IMR-90 (cell line): ENCODE measurements at regions not wholly inside any gene's neighbourhood (a gene's known extent, or its start where the extent isn't known, plus 50 kb on each side); places are given as distances from the start of the nearest gene placed in this dataset.
"Not testable (repeated sequence)": the region's sequence is repeated elsewhere in the genome, so short reads cannot be mapped to it uniquely, and the experiment has no call there.

Experiments
- ATAC-seq: fragments of 200-7000 bp; cut with Tn5 transposase; 2 replicates; pipeline ENCODE4 v1.9.1; 2020; ENCODE audit warnings: low read depth, mild to moderate bottlenecking, moderate library complexity
- BruUV-seq: library from RNA; stranded (reverse); fragments of 400-500 nt; replicated peaks from 2 replicates; lab custom pipeline; 2021; lab: Mats Ljungman, UMichigan
- CTCF ChIA-PET: fragments of 300-600 bp; formaldehyde crosslinking; extraction: SDS; loops from one replicate; lab custom pipeline; 2021; ENCODE audit warnings: antibody characterized with exemption; lab: Yijun Ruan, JAX
- POLR2A ChIA-PET: fragments of 300-600 bp; sonication (Branson Sonifier 250); formaldehyde crosslinking; loops from one replicate; lab custom pipeline; 2022; ENCODE audit warnings: antibody characterized with exemption; ENCODE audit not compliant: unreplicated experiment; lab: Charles Lee
- DNase-seq: peaks from one replicate; pipeline ENCODE4 v3.0.0; 2013
- H2AFZ ChIP-seq: replicated peaks from 2 replicates; pipeline ENCODE3; 2013; ENCODE audit warnings: low read length, mild to moderate bottlenecking; ENCODE audit not compliant: poor library complexity
- H2AK5ac ChIP-seq: 2 replicates; pipeline ENCODE4 v1.6.1; 2013; ENCODE audit warnings: low read depth, low read length, inconsistent platforms
- H2AK9ac ChIP-seq: replicated peaks from 2 replicates; pipeline ENCODE3; 2013; ENCODE audit warnings: mild to moderate bottlenecking, low read depth, low read length, moderate library complexity; ENCODE audit not compliant: poor library complexity
- H2BK120ac ChIP-seq: 2 replicates; pipeline ENCODE4 v1.6.1; 2013; ENCODE audit warnings: low read depth, low read length, inconsistent platforms
- H2BK15ac ChIP-seq: 3 replicates; pipeline ENCODE4 v1.6.1; 2013; ENCODE audit warnings: low read depth, low read length, inconsistent platforms
- H2BK20ac ChIP-seq: 2 replicates; pipeline ENCODE4 v1.6.1; 2013; ENCODE audit warnings: low read depth, mild to moderate bottlenecking, inconsistent platforms, low read length, moderate library complexity
- H2BK5ac ChIP-seq: 2 replicates; pipeline ENCODE4 v1.6.1; 2013; ENCODE audit warnings: mild to moderate bottlenecking, low read depth, low read length, inconsistent platforms; ENCODE audit not compliant: poor library complexity, severe bottlenecking
- H3K14ac ChIP-seq: replicated peaks from 2 replicates; pipeline ENCODE4 v1.6.1; 2013; ENCODE audit warnings: low read depth, low read length, inconsistent platforms
- H3K18ac ChIP-seq: 2 replicates; pipeline ENCODE4 v1.6.1; 2013; ENCODE audit warnings: low read depth, low read length, control low read depth
- H3K23ac ChIP-seq: 2 replicates; pipeline ENCODE4 v1.6.1; 2013; ENCODE audit warnings: low read depth, low read length, inconsistent platforms
- H3K27ac ChIP-seq: 2 replicates; pipeline ENCODE4 v1.5.1; 2013; ENCODE audit warnings: mild to moderate bottlenecking, control low read depth, low read length; ENCODE audit not compliant: insufficient read depth
- H3K27me3 ChIP-seq: 2 replicates; pipeline ENCODE4 v1.6.1; 2013; ENCODE audit warnings: low read length; ENCODE audit not compliant: control insufficient read depth, insufficient read depth
- H3K36me3 ChIP-seq: 2 replicates; pipeline ENCODE4 v1.6.1; 2013; ENCODE audit warnings: low read length, mixed read lengths; ENCODE audit not compliant: control insufficient read depth, insufficient read depth
- H3K4ac ChIP-seq: 2 replicates; pipeline ENCODE4 v1.6.1; 2013; ENCODE audit warnings: low read depth, low read length, inconsistent platforms
- H3K4me1 ChIP-seq: 2 replicates; pipeline ENCODE4 v1.6.1; 2013; ENCODE audit warnings: low read length, mixed read lengths; ENCODE audit not compliant: control insufficient read depth, insufficient read depth
- H3K4me2 ChIP-seq: 2 replicates; pipeline ENCODE4 v1.6.1; 2013; ENCODE audit warnings: low read depth, mild to moderate bottlenecking, control low read depth, low read length, moderate library complexity
- H3K4me3 ChIP-seq: 2 replicates; pipeline ENCODE4 v1.5.1; 2013; ENCODE audit warnings: low read depth, mild to moderate bottlenecking, control low read depth, low read length, moderate library complexity; ENCODE audit not compliant: insufficient read depth
- H3K56ac ChIP-seq: 2 replicates; pipeline ENCODE4 v1.6.1; 2013; ENCODE audit warnings: low read length, inconsistent platforms; ENCODE audit not compliant: insufficient read depth; ENCODE audit errors: extremely low read depth
- H3K79me1 ChIP-seq, 2 experiments: 2 replicates each; pipeline ENCODE4 v1.6.1; 2013; ENCODE audit warnings: low read length in 2 of 2, inconsistent platforms in 1 of 2, low read depth in 1 of 2
- H3K9ac ChIP-seq: 2 replicates; pipeline ENCODE4 v1.6.1; 2013; ENCODE audit warnings: low read depth, low read length, control low read depth
- H3K9me1 ChIP-seq: 2 replicates; pipeline ENCODE4 v1.6.1; 2013; ENCODE audit warnings: low read length, inconsistent platforms; ENCODE audit not compliant: insufficient read depth
- H3K9me3 ChIP-seq: 2 replicates; pipeline ENCODE4 v1.6.1; 2013; ENCODE audit warnings: low read length; ENCODE audit not compliant: control insufficient read depth, insufficient read depth
- H4K20me1 ChIP-seq: 2 replicates; pipeline ENCODE4 v1.6.1; 2013; ENCODE audit warnings: low read length, inconsistent platforms; ENCODE audit not compliant: insufficient read depth
- H4K5ac ChIP-seq: 2 replicates; pipeline ENCODE4 v1.6.1; 2013; ENCODE audit warnings: mild to moderate bottlenecking, low read depth, low read length, control low read depth
- H4K8ac ChIP-seq, 2 experiments: 2 replicates each; pipeline ENCODE4 v1.6.1; 2013; ENCODE audit warnings: low read depth in 2 of 2, low read length in 2 of 2, control low read depth in 1 of 2, inconsistent platforms in 1 of 2
- H4K91ac ChIP-seq: 2 replicates; pipeline ENCODE4 v1.6.1; 2013; ENCODE audit warnings: low read depth, low read length, inconsistent platforms; ENCODE audit not compliant: insufficient read depth
- WGBS, 2 experiments: methylation state at CpG; one replicate each; pipeline versions ENCODE4 v1.1.5 to v1.1.7; 2013; ENCODE audit warnings: missing lambda C conversion rate in 2 of 2; ENCODE audit not compliant: insufficient read length in 1 of 2; ENCODE audit errors: extremely low coverage in 2 of 2; 5-methylcytosine and 5-hydroxymethylcytosine counted together
- dilution Hi-C: fragments of 300-500 bp; cut with HindIII; formaldehyde crosslinking; loops from one replicate; pipeline ENCODE4 v1.14.3; 2018; ENCODE audit warnings: low sequenced_read_pairs; ENCODE audit not compliant: unreplicated experiment
- in situ Hi-C: fragments of 300-500 bp; cut with MboI; formaldehyde crosslinking; loops from 3 replicates; pipeline ENCODE4 v1.14.3; 2019; ENCODE audit warnings: low sequenced_read_pairs, inconsistent platforms, mixed read lengths
- intact Hi-C: fragments of 100-400 bp; cut with micrococcal nuclease; formaldehyde crosslinking; loops from 2 replicates; pipeline ENCODE4 v1.10.0; 2022

DNA sequence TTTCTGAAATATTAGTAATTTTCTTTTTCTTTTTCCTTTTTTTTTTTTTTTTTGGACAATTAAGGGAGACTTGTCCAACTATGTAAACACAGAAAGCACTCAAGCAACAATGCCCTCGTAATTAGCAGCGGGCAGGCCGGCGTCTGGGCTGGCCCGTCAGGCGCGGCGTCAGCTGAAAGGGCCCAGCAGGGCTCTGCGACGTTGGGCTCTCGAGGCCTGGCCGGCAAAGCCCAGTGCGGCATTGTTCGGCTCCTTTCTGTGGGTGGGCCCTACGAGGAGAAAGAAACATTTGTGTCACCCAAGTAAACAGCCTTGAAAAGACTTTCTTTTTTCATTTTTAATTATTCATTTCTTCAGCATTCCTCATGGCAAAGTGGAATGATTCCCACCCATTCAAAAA, 359.2 kb downstream of the TEX29 start:
- H2AFZ ChIP-seq, H4K8ac ChIP-seq, H4K5ac ChIP-seq, H3K9me3 ChIP-seq, H3K4me1 ChIP-seq, H3K4me3 ChIP-seq, H2BK5ac ChIP-seq, H3K56ac ChIP-seq, in situ Hi-C loops, CTCF ChIA-PET, H4K91ac ChIP-seq, H3K27ac ChIP-seq, H3K14ac ChIP-seq, H3K4me2 ChIP-seq, DNase-seq, H3K18ac ChIP-seq, H3K4ac ChIP-seq, ATAC-seq, POLR2A ChIA-PET, dilution Hi-C loops, H3K9ac ChIP-seq, H4K20me1 ChIP-seq, H3K36me3 ChIP-seq, H2AK5ac ChIP-seq, H3K79me1 ChIP-seq, H3K23ac ChIP-seq, H2BK20ac ChIP-seq, H2BK120ac ChIP-seq, H2BK15ac ChIP-seq, BruUV-seq, H3K9me1 ChIP-seq, H2AK9ac ChIP-seq, intact Hi-C loops, H3K27me3 ChIP-seq: not testable (repeated sequence)
- no CpG with 5 or more reads among the region's 15 CpGs for WGBS, 2 experiments

GRCh38 chr13:111680100-111680499, 359.7 kb downstream of the TEX29 start:
- H3K4me3 ChIP-seq, H4K91ac ChIP-seq, H3K18ac ChIP-seq, DNase-seq, H2BK20ac ChIP-seq, H3K4ac ChIP-seq, H2AK5ac ChIP-seq, H3K4me2 ChIP-seq, H3K14ac ChIP-seq, dilution Hi-C loops, POLR2A ChIA-PET, H3K9ac ChIP-seq, H3K9me3 ChIP-seq, H2AFZ ChIP-seq, H4K5ac ChIP-seq, CTCF ChIA-PET, H2BK15ac ChIP-seq, H3K4me1 ChIP-seq, H3K9me1 ChIP-seq, H2BK5ac ChIP-seq, BruUV-seq, ATAC-seq, intact Hi-C loops, H2BK120ac ChIP-seq, H3K56ac ChIP-seq, H4K8ac ChIP-seq, H2AK9ac ChIP-seq, H3K36me3 ChIP-seq, H3K27ac ChIP-seq, H3K23ac ChIP-seq, H3K27me3 ChIP-seq, H4K20me1 ChIP-seq, in situ Hi-C loops, H3K79me1 ChIP-seq: not testable (repeated sequence)
- no CpG with 5 or more reads among the region's 13 CpGs for WGBS, 2 experiments
